Neural progenitor cell (in vitro differentiated cells): ENCODE measurements at regions not wholly inside any gene's neighbourhood (a gene's known extent, or its start where the extent isn't known, plus 50 kb on each side); places are given as distances from the start of the nearest gene placed in this dataset.

ENCODE experiments used
- CTCF ChIP-seq: fragments of 200-600 bp; sonication (generic); IDR thresholded peaks from 2 replicates; pipeline ENCODE4 v1.5.1; 2017; ENCODE audit warnings: antibody characterized with exemption, mild to moderate bottlenecking
- EZH2 ChIP-seq: fragments of 200-600 bp; sonication (generic); IDR thresholded peaks from 2 replicates; pipeline ENCODE4 v1.6.1; 2017; ENCODE audit warnings: antibody characterized with exemption, mild to moderate bottlenecking, moderate library complexity

GRCh38 chr11:21785351-21785750 is 407.5 kb upstream of the ANO5 start:
- no peak for TF ChIP-seq CTCF
- no peak for TF ChIP-seq EZH2
